ENCODE measurements at regions not wholly inside any gene's neighbourhood (a gene's known extent, or its start where the extent isn't known, plus 50 kb on each side); places are given as distances from the start of the nearest gene placed in this dataset.

DNA sequence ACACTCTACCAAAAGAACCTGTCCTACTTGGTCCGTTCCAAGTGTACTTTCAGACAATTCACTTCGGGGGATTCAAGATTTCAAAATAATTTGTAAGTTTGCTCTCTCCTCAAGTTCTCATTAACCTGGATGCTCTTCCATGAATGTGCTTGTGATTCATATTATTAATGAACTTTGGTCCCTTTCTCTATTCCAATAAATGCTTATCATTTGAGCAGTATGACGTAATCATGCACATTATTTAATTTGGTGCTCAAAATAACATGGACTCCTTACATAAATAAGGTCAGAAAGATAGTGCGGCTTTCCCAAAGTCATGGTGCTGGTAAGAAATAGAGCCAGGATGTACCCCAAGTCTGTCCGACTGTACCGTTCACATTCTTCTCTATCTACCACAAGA lies 323.2 kb upstream of the SLCO3A1 start:
- H3K27ac ChIP-seq: peak overlapping the region; percentile 75
- TF ChIP-seq, protein P1, sequence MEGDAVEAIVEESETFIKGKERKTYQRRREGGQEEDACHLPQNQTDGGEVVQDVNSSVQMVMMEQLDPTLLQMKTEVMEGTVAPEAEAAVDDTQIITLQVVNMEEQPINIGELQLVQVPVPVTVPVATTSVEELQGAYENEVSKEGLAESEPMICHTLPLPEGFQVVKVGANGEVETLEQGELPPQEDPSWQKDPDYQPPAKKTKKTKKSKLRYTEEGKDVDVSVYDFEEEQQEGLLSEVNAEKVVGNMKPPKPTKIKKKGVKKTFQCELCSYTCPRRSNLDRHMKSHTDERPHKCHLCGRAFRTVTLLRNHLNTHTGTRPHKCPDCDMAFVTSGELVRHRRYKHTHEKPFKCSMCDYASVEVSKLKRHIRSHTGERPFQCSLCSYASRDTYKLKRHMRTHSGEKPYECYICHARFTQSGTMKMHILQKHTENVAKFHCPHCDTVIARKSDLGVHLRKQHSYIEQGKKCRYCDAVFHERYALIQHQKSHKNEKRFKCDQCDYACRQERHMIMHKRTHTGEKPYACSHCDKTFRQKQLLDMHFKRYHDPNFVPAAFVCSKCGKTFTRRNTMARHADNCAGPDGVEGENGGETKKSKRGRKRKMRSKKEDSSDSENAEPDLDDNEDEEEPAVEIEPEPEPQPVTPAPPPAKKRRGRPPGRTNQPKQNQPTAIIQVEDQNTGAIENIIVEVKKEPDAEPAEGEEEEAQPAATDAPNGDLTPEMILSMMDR (conservative IDR thresholded peaks at IDR 0.05): no peak

DNA sequence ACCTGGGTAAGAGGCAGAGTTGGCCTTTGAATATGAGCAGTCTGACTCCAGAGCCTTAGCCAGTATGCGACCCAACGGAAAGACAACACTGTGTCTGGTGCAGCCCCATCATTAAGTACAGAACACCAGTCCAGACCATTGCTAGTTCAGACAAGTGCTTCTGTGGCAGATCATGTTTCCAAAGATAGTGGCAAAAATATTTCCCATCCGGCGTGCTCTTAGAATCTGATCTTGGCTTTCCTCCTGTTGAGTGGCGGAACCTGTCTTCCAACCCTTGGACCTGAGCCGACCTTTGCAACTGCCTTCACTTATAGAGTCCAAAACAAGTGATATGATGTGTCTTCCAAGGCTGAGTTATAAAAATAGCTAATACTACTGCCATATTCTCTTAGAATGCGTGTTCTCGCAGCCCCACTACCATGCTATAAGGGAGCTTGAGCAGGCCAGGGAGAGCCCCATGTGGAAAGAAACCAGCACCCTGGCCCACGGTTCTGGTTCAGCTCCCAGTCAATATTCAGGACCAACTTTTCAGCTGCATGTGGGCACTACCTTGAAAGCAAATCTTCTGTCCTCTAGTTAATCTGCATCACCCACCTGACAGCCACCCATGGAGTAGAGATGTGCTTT lies 322.4 kb upstream of the SLCO3A1 start:
- H3K27ac ChIP-seq: peak overlapping the region; percentile 75
- TF ChIP-seq, protein P1 (conservative IDR thresholded peaks at IDR 0.05): no peak

DNA sequence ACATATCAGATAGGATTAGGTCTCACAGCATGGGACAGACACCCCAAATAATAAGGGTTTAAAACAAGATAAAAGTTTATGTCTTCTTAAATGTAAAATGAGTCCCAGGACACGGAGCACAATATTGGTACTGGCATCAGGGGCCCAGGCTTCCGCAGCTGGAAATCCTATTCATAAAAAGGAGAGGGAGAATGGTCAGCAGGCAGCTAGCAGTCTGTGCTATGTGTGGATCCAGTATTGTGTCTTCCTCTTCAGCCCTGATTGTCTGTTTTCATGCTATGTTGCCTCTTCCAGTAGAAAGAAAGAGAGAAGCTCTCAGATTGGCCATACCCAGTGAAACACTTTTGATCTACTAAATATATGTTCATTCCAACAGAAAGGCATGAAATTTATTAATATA lies 319.3 kb upstream of the SLCO3A1 start:
- TF ChIP-seq, protein P1 (conservative IDR thresholded peaks at IDR 0.05): no peak
- no peak overlapping the region for H3K27ac ChIP-seq

DNA sequence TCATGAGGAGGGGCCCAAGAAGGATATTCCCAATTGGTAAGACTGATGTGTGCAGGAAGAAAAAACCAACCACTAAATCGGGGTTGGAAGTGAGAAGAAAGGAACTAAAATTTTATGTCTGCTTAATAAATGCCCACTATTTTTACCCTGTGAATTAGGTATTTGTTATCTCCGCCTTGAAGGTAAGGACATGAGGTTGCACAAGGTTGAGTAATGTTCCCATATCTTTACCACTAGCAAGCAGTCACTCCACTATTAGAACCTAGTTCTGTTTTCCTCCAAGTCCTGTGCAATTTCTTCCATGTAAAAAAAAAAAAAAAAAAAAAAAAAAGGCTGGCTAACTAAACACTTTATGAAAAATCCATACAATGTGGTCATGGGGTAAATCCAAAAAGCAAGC lies 318.5 kb upstream of the SLCO3A1 start:
- H3K27ac ChIP-seq: no peak overlapping the region
- TF ChIP-seq, protein P1 (conservative IDR thresholded peaks at IDR 0.05): no peak

DNA sequence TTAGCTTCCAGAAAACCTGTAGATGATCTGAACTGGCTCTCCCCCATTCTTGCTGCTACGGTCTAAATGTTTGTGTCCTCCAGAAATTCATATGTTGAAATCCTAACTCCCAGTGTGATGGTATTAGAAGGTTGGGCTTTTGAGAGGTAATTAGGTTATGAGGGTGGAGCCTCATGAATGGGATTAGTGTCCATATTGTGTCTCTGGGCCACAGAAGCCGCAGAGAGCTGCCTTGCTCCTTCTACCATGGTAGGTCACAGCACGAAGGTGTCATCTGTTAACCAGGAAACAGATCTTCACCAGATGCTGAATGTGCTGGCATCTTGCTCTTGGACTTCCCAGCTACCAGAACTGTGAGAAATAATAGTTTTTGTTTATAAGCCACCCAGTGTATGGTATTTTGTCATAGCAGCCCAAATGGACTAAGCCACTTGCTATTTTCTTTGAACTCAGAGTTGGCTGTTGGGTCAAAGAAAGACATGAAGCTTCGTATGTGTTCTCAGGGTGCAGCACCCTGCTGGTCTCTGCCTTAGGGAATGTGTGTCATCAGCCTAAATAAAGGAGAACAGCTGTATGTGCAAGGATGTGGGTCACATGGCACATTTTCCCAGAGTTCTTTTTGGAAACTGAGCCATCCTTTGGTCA lies 317.5 kb upstream of the SLCO3A1 start:
- TF ChIP-seq, protein P1 (conservative IDR thresholded peaks at IDR 0.05): no peak
- peak overlapping the region; percentile 62 for H3K27ac ChIP-seq

DNA sequence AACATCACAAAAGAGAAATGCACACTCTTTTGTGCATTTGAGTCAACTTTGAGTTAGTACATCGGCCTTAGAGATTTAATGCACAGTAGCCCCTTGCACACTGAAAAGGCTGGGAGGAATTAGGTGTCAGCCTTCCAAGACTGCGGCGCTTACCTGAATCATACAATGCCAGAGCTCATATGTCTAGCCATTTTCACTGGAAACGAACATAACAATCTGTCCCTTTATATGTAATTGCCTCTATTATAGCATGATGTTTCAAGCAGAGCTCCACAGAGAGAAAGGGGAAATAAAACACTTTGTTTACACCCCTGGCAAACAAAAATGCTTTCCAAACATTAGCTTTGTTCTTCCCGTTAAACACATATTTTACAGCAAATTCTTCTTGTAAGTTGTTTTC lies 315.7 kb upstream of the SLCO3A1 start:
- H3K27ac ChIP-seq: peak overlapping the region; percentile 62
- TF ChIP-seq, protein P1 (conservative IDR thresholded peaks at IDR 0.05): no peak

DNA sequence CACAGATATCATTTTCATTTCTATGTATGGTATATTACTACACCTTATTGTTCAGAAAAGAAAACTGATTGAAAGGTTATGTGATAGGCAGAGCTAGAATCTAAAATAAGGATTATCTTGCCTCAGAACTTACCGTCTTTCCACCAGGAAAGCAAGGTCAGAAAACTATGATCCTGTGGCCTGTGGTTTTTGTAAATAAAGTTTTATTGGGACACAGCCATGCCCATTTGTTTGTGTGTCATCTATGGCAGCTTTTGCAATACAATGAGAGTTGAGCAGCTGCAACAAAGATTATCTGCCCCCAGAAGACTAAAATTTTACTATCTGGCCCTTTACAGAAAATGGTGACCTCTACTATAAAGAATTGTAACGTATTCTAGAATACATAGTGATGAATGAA lies 314.7 kb upstream of the SLCO3A1 start:
- TF ChIP-seq, protein P1 (conservative IDR thresholded peaks at IDR 0.05): no peak

More for the DNA sequence above, 314.7 kb upstream of the SLCO3A1 start:
- peak overlapping the region; percentile 62 for H3K27ac ChIP-seq
